ENCODE measurements at regions not wholly inside any gene's neighbourhood (a gene's known extent, or its start where the extent isn't known, plus 50 kb on each side); places are given as distances from the start of the nearest gene placed in this dataset.
"Not testable (repeated sequence)": the region's sequence is repeated elsewhere in the genome, so short reads cannot be mapped to it uniquely, and the experiment has no call there.

- DNase-seq (ENCODE audit: low read depth), result no peak
Observed at GRCh38 chr6:30832864-30833263, 51.5 kb upstream of the DDR1 start.

GRCh38 chr6:30830438-30830837, 53.9 kb upstream of the DDR1 start:
- no peak for DNase-seq (ENCODE audit: low read depth)

- no peak for DNase-seq (ENCODE audit: low read depth)
Observed at GRCh38 chr6:30829639-30830255, 54.6 kb upstream of the DDR1 start.

GRCh38 chr6:30829033-30829432, 55.3 kb upstream of the DDR1 start:
- DNase-seq (ENCODE audit: low read depth), result no peak

- peak; percentile 82 for DNase-seq (ENCODE audit: low read depth)
Observed at GRCh38 chr6:30828027-30828962, 56.0 kb upstream of the DDR1 start.

- DNase-seq (ENCODE audit: low read depth), result no peak
Observed at GRCh38 chr6:30826961-30827342, 57.4 kb upstream of the DDR1 start.

- DNase-seq (ENCODE audit: low read depth), result no peak
Observed at GRCh38 chr6:30824698-30825097, 59.6 kb upstream of the DDR1 start.

- no peak for DNase-seq (ENCODE audit: low read depth)
Observed at GRCh38 chr6:30823534-30823865, 60.8 kb upstream of the DDR1 start.

- no peak for DNase-seq (ENCODE audit: low read depth)
Observed at GRCh38 chr6:30821862-30822784, 62.2 kb upstream of the DDR1 start.

- DNase-seq (ENCODE audit: low read depth), result no peak
Observed at GRCh38 chr6:30820193-30820592, 64.1 kb upstream of the DDR1 start.

GRCh38 chr6:30819297-30819917, 64.9 kb upstream of the DDR1 start:
- DNase-seq (ENCODE audit: low read depth), result peak; percentile 53

GRCh38 chr6:30818391-30818841, 65.9 kb upstream of the DDR1 start:
- no peak for DNase-seq (ENCODE audit: low read depth)

- DNase-seq (ENCODE audit: low read depth), result no peak
Observed at GRCh38 chr6:30816791-30817739, 67.3 kb upstream of the DDR1 start.

GRCh38 chr6:30816296-30816695, 68.0 kb upstream of the DDR1 start:
- not testable (repeated sequence) for DNase-seq (ENCODE audit: low read depth)

- DNase-seq (ENCODE audit: low read depth), result peak; percentile 61
Observed at GRCh38 chr6:30815041-30815742, 69.1 kb upstream of the DDR1 start.

- no peak for DNase-seq (ENCODE audit: low read depth)
Observed at GRCh38 chr6:30814146-30815040, 69.9 kb upstream of the DDR1 start.

- DNase-seq (ENCODE audit: low read depth), result no peak
Observed at GRCh38 chr6:30813631-30814145, 69.3 kb upstream of the IER3 start.

- DNase-seq (ENCODE audit: low read depth), result peak; percentile 83
Observed at GRCh38 chr6:30810813-30811339, 66.5 kb upstream of the IER3 start.

GRCh38 chr6:30807566-30807965, 63.2 kb upstream of the IER3 start:
- DNase-seq (ENCODE audit: low read depth), result not testable (repeated sequence)

Data from activated T-cell treated with anti-CD3 and anti-CD28 coated beads for 48 hours (primary cell).